GM21717 (cell line): ENCODE measurements at regions not wholly inside any gene's neighbourhood (a gene's known extent, or its start where the extent isn't known, plus 50 kb on each side); places are given as distances from the start of the nearest gene placed in this dataset.
"Not testable (repeated sequence)": the region's sequence is repeated elsewhere in the genome, so short reads cannot be mapped to it uniquely, and the experiment has no call there.

Source experiments
- ATAC-seq: cut with Tn5 transposase; IDR thresholded peaks from one replicate; pipeline ENCODE4 v1.9.1; 2021; ENCODE audit warnings: mild to moderate bottlenecking, moderate library complexity; ENCODE audit not compliant: unreplicated experiment

- ATAC-seq, result no peak
These were observed 146.0 kb upstream of the RMP24 start for GRCh38 chr18:35826477-35826876.

- ATAC-seq, result no peak
These were observed 145.1 kb upstream of the RMP24 start for GRCh38 chr18:35827275-35827902.

DNA sequence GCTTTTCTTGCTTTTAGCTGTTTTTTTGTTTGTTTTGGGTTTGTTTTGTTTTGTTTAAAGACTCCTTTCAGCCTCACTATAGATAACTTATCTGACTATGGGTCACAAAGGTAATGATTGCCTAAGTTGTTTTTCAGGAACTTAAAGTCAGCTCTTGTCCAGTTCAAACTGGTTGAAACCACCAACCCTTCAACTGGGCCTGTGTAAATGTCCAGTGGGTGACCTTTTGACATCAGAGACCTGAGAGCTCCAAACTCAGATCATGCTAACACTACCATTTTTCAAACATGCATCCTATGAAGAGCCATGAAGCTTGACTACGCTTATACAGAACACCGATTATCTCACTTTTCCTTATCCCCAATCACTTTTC lies 144.6 kb upstream of the RMP24 start:
- no peak for ATAC-seq

DNA sequence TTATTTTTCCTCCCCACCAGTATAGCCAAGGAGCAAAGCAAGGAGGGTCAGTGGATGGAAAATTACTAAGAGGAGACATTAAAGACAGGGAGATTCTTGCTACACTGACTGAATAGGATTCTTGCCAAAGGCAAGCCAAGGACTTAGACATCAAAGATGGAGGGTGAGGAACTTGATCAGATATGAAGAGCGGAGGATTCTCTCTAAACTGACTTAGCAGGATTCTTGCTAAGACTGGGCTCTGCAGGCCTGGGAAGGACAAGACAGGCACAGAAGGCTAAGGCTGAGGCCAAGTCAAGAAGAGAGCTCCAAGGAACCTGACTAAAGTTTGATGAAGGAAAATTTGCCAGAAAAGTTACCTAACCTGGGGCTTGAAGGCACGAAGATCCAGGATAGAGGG lies 143.9 kb upstream of the RMP24 start:
- no peak for ATAC-seq

DNA sequence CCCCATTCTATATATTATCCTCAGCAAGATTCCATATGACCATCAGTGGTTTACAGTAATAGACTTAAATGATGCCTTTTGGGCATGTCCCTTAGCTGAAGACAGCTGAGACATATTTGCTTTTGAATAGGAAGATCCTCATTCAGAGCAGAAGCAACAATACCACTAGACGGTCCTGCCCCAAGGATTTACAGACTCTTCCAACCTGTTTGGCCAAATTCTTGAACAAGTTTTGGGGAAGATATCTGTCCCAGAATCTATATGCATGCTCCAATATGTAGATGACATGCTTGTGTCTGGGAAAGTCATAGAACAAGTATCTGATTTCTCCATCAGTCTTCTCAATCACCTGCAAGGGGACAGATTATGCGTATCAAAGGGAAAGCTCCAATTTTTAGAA lies 137.1 kb upstream of the RMP24 start:
- ATAC-seq, result no peak

DNA sequence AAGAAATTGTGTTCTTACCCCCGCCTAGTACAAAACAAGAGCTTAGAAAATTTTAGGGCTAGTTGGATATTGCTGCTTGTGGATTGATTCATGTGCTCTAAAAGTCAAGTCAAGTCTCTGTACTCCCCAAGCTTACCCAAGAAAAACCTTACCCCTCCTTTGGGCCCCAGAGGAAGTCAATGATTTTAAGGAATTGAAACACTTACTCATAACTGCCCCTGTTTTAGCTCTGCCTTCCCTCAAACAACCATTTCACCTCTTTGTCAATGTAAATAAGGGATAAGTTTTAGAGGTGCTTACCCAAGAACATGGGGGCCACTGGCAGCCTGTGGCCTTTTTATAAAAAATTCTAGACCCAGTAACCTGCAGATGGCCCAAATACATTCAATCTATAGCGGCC lies 136.6 kb upstream of the RMP24 start:
- peak; percentile 83 for ATAC-seq

- ATAC-seq, result no peak
These were observed 135.5 kb upstream of the RMP24 start for GRCh38 chr18:35836932-35837331.

- ATAC-seq, result no peak
These were observed 134.5 kb upstream of the RMP24 start for GRCh38 chr18:35837922-35838496.

DNA sequence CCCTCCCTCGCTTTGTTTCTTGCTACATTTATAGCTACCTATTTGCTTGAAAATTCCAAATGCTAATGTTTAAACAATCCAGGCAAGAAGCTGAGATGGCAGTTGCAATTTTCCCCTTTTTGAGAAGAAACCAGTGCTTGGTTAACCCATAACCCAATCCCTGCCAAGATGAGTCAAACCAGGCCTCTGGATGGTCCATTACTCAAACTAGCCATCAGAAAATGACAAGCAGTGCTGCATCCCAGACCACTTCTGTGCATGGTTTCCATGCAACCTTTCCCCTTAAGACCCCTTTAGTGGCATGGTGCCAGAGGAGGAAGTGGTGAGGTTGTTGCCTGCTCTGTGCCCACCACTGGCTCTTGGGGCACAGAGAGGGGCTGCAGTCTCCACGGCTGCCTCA lies 131.2 kb upstream of the RMP24 start:
- no peak for ATAC-seq

- ATAC-seq, result no peak
These were observed 129.9 kb upstream of the RMP24 start for GRCh38 chr18:35842536-35842935.

GRCh38 chr18:35848321-35848720 lies 124.2 kb upstream of the RMP24 start:
- not testable (repeated sequence) for ATAC-seq

- not testable (repeated sequence) for ATAC-seq
These were observed 123.2 kb upstream of the RMP24 start for GRCh38 chr18:35849241-35849640.

DNA sequence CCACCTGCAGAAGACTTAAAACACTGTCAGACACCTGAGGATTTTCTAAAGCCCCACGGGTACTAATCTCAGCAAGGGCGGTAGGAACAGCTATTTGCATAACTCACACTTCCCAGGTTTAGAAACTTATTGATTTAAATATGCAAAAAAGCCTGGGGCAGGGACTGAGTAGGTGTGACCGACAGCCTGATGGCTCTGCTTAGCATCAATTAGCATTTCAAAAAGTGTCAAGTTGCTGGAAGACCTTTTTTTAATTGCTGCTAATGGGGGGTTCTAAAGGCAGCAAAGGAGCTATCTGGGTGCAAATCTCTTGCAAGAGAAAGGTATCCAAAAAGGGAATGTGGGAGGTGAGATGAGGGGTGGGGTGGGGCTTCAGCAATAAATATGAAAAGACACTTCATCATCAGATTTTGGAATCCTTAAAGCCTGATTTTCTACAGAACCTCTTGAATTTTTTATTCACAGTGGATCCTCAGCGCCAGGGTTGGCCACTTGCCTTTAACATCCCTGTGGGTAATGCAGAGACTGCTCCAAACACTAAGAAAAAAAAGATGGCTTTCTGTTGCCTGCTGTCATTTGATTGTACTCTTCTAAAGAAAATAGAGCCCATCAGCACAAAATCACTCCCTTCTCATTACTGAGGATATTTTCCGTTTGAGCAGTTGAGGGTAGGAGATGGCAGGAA lies 121.1 kb upstream of the RMP24 start:
- no peak for ATAC-seq

- ATAC-seq, result no peak
These were observed 119.7 kb upstream of the RMP24 start for GRCh38 chr18:35852786-35853185.

DNA sequence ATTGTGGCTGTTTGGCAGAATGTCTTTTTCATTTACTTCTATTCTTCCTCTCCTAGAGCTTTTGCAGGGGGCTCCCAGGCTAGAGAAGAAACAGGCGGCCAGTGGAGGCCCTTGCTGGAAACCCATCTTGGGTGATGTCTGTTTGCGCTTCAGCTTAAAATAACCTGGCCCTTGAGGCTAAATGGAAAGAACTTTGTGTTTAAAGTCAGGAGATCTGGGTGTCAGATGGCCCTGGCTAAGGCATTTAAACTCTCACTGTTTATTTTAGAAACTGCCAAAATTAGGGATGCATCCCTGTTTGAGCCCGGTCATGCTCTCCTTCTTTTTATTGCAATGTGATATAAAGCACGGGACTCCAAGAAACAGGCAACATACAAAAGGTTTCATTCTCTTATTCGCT lies 118.4 kb upstream of the RMP24 start:
- no peak for ATAC-seq

- no peak for ATAC-seq
These were observed 116.3 kb upstream of the RMP24 start for GRCh38 chr18:35856178-35856577.

- ATAC-seq, result not testable (repeated sequence)
These were observed 115.8 kb upstream of the RMP24 start for GRCh38 chr18:35856721-35857120.

DNA sequence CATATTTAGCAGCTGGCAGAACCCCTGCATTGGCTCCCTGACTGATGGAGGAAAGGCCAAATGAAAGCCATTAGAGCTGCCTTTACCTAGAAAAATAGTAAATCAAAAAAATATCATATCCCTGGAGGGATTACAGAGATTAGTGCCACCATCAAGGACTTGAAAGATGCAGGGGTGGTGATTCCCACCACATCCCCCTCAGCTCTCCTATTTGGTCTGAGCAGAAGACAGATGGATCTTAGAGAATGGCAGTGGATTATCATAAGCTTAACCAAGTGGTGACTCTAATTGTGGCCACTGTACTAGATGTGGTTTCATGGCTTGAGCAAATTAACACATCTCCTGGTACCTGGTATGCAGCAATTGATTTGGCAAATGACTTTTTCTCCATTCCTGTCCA lies 114.9 kb upstream of the RMP24 start:
- ATAC-seq, result not testable (repeated sequence)

DNA sequence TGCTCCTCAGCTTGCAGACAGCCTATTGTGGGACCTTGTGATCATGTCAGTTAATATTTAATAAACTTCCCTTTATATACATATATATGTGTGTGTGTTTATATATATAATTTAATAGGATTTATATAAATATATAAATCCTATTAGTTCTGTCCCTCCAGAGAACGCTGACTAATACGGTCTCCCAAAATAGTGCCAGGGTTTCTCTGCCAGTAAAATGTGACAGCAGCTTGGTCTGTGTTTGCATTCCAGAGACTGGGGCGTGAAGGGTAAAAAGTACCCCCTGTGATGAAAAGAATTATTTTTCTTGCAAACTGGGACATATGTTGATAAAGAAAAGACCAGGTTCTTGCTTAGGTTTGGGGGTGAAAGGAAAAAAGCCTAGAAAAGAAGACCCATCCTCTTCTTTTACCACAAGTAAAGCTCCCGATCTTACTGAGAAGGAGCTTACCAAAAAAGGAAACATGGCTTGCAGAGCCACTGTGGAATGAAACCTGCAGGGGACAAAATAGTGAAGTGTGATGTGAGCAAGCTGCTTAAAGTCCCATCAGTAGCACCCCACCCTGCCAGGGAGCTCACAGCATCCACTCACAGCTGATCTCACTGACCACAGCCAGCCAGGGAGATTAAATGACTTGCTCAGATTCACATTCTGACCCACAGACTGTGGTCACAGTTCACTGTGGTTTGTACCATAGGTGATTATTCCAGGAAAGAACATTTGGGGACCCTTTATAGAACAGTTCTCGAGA lies 110.9 kb upstream of the RMP24 start:
- ATAC-seq, result no peak

DNA sequence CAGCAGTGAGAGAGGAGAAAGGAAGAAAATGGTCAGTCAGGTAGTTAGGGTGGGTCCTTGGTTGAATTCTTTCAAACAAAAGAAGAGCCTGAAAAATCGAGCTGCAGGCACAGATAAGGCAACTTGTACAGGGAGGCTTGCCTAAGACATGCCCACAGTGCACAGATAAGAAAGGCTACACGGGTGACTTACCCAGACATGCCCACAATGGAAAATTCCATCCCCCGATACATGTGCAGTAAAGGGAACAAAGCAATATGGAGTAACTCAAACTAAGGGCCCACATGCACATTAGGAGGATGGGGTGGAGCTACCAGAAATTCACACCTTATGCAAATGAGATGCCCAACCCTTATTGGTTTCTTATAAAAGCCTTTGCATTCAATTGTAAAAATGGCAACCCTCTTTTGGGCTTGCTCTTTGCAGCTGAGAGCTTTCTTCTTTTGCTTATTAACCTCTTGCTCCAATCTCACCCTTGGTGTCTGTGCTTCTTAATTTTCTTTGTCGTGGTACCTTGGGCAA lies 110.3 kb upstream of the RMP24 start:
- no peak for ATAC-seq

- no peak for ATAC-seq
These were observed 107.6 kb upstream of the RMP24 start for GRCh38 chr18:35864916-35865315.

GRCh38 chr18:35868915-35869314 lies 103.6 kb upstream of the RMP24 start:
- ATAC-seq, result no peak
